ENCODE measurements at regions not wholly inside any gene's neighbourhood (a gene's known extent, or its start where the extent isn't known, plus 50 kb on each side); places are given as distances from the start of the nearest gene placed in this dataset.
"Not testable (repeated sequence)": the region's sequence is repeated elsewhere in the genome, so short reads cannot be mapped to it uniquely, and the experiment has no call there.

- H3K4me3 ChIP-seq (ENCODE audit: low read depth, low read length) = no peak overlapping the region
- TF ChIP-seq CTCF (IDR thresholded peaks at IDR 0.05; ENCODE audit: borderline replicate concordance, insufficient read depth, low read depth, low read length) = no peak
Measured at GRCh38 chr4:17238633-17239032, 273.3 kb downstream of the QDPR start.

GRCh38 chr4:17236686-17237085 is 275.2 kb downstream of the QDPR start:
- no peak overlapping the region for H3K4me3 ChIP-seq (ENCODE audit: low read depth, low read length)
- no peak for TF ChIP-seq CTCF (IDR thresholded peaks at IDR 0.05; ENCODE audit: borderline replicate concordance, insufficient read depth, low read depth, low read length)

- H3K4me3 ChIP-seq (ENCODE audit: low read depth, low read length) = no peak overlapping the region
- no peak for TF ChIP-seq CTCF (IDR thresholded peaks at IDR 0.05; ENCODE audit: borderline replicate concordance, insufficient read depth, low read depth, low read length)
Measured at GRCh38 chr4:17234678-17235077, 277.2 kb downstream of the QDPR start.

GRCh38 chr4:17232566-17233253 is 279.2 kb downstream of the QDPR start:
- H3K4me3 ChIP-seq (ENCODE audit: low read depth, low read length) = no peak overlapping the region
- TF ChIP-seq CTCF (IDR thresholded peaks at IDR 0.05; ENCODE audit: borderline replicate concordance, insufficient read depth, low read depth, low read length) = no peak

GRCh38 chr4:17231880-17232475 is 279.9 kb downstream of the QDPR start:
- not testable (repeated sequence) for H3K4me3 ChIP-seq (ENCODE audit: low read depth, low read length)

- no peak for TF ChIP-seq CTCF (IDR thresholded peaks at IDR 0.05; ENCODE audit: borderline replicate concordance, insufficient read depth, low read depth, low read length)
- no peak overlapping the region for H3K4me3 ChIP-seq (ENCODE audit: low read depth, low read length)
Measured at GRCh38 chr4:17230727-17231126, 281.2 kb downstream of the QDPR start.

GRCh38 chr4:17220816-17221215 is 291.1 kb downstream of the QDPR start:
- H3K4me3 ChIP-seq (ENCODE audit: low read depth, low read length) = no peak overlapping the region
- TF ChIP-seq CTCF (IDR thresholded peaks at IDR 0.05; ENCODE audit: borderline replicate concordance, insufficient read depth, low read depth, low read length) = no peak
